ENCODE measurements at regions not wholly inside any gene's neighbourhood (a gene's known extent, or its start where the extent isn't known, plus 50 kb on each side); places are given as distances from the start of the nearest gene placed in this dataset.

DNA sequence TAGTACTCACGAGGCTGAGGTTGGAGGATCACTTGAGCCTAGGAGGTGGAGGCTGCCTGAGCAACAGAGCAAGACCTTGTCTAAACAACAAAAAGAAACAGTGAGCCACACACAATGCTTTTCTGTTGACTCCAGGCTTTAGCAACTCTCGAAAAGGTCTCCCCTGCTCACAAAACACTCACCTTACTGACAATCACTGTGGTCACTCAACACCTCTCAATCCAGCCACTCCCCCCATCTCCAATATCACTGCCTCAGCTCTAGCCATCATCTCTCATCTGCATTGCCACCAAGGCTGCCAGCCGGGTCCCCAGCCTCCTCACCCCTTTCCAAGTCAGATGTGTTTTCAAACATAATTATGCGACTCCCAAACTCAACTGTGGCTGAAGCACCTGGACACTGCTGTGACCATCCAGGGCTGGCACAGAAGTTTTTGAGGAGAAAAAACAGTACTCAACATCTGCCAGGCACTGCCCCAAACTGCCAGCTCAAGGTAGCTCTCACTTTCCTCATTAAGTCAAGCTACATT lies 218.0 kb upstream of the ARID1B start:
- no peak for DNase-seq

DNA sequence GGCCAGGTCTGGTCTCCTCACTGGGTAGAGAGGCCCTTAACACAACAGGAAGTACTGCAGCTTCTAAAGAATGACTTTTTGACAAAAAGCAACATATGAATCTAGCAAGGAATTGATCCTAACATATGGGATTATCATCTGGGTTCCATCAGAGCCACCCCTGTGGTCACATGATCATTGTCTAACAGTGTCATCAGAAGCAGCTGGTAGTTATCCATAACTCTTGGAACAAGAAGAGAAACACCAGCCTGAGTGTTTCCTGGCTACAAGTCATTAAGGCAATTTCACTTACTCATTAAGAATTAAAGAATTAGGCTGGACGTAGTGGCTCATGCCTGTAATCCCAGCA lies 219.3 kb upstream of the ARID1B start:
- DNase-seq, result no peak

DNA sequence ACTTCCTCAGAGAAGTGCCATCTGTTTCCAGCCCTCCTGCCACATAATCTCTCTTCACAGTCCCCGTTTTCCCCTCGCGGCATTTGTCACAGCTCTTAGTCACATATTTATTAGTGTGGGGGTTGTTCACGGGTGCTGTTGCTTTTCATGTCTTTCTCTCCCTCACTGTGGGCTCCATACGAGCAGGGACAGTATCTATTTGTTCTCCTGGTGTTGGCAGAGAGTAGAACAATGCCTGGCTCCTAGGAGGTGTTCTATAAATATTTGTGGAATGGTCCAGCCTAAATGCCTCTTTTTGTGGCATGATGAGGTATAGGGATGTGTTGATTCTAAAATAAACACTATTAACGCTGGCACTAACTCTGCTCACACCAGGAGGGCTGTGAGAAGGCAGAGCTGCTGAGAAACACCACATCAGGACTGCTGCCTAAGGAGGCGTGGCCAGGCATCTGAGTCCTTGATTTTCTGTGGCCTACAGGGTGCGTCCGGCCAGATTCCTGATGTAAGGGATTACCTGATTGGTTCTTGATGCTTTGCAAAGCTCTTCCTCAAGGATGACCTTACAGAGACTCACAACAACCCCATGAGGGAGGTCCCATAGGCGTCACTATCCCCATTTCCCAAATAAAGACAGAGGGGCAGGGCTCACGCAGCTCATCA lies 219.8 kb upstream of the ARID1B start:
- no peak for DNase-seq

DNA sequence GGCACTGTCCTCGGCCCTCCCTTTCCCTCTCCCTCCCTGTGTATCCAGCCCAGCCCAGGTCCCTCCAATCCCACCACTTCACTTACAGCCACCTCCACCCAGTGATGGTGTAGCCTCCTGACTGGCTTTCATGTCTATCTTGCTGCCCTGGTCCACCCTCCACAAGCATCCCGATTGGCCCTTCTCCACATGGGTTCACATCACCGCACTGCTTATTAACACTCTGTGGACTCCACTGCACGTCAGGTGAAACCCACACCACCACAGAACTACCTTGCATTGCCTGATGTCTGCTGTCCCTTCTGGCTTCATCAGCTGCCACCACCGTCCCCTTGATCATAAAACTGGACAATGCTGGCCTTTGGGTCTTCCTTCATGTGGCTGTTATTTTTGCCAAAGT lies 220.4 kb upstream of the ARID1B start:
- no peak for DNase-seq

DNA sequence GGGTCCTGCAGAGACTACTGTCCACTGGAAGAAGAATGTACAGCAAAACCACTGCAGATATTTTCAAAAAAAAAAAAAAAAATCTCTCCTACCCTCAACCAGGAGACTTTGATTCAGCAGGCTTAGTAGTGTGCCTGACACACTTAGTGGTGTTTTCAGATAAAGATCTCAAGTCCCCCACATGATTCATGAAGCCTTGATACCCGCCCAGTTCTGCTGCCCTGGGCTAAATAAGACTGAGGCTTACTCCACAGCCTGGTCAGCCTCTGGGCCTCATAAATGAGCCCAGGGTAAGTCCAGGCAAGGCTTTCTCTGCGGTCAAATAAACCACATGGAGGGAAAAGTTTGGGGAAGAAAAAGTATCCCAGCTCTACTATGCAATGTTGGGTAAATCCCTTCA lies 222.1 kb upstream of the ARID1B start:
- DNase-seq, result no peak

DNA sequence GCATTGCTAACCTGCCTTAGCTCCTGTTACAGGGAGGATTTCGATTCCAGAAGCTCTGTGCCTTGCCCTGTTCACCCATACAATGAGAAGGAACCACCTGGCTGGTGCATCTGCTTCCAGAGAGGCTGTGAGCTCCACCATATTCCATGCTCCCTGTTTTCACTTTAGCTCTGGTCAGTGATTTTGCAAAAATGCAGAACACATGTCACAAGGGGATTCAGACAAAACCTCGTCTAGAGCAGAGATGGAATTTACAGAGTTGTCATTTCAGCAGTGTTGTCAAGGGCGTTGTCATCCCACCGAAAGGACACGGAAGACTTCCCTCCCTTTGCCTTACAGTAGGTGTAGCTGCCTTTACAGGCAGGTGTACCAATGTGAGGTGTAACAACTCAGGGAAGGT lies 223.0 kb upstream of the ARID1B start:
- DNase-seq, result no peak

DNA sequence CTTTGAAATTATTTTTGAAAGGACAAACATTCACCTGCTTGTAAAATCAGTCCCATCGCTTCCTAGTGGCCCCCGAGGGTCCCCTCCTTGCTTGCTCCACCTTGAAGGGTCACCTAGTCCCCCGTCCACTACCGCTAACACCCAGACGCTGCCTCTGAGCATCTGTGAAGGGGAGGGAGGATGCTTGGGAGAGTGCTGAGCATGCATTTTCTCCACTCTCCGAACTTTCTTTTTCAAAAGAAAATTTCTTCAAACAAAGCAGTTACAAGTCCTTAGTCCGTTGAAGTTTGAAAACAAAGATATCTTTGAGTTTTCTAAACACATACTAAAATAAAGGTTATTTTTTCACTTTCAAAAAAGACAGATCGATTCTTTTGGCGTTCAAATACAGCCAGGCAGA lies 224.3 kb upstream of the ARID1B start:
- no peak for DNase-seq

DNA sequence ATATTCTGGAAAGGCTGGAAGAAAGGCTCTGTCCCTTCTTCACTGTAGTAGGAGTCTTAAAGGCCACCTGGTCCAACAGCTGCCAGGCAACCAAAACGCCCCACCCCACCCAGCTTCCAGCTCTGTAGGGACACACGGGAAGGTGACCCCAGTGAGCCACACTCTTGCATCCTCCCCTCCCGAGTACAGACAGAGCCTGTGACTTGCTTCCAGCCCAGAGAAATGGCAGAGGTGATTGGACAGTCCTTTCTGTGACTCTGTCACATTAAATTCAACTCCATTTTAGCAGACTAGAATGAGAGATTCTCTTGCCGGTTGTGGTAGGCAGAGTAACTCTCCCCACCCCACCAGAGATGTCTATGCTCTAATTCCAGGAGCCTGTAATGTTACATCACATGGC lies 226.2 kb upstream of the ARID1B start:
- no peak for DNase-seq

DNA sequence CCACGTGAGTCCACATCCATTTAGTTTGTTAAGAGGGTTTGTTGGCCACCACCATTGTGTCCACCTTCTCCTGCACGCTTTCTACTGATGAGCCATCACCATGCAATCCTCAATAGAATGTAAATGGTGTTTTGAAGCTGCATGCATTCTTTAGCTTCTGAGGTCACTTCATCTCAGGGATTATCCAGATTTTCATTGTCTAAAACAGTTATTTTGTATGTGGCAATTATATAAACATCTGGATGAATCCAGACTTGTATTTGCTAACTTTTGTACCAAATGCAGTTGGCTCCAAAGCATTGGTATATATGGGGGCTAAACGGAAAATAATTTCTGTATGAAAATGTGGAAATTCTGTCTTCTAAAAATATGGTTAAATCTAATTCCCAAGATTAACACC lies 231.2 kb upstream of the ARID1B start:
- DNase-seq, result no peak

DNA sequence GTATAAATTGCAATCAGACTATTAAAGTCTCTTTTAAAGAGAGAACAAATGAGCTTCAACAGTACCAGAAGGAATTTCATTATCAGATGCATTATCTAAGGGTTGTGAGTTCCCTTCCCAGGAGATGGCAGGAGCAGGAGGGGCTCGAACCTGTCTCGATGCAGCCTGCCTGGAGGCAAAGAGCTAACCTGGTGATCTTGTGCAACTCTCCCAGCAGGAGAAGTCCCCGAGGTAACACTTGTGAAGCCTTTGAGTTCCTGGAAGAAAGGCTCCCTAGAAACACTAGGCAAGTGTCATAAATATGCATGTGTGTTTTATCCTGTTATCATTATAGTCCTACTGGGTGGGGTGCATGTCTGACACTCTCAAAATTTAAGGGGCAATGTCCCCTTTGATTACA lies 232.2 kb upstream of the ARID1B start:
- DNase-seq, result no peak

DNA sequence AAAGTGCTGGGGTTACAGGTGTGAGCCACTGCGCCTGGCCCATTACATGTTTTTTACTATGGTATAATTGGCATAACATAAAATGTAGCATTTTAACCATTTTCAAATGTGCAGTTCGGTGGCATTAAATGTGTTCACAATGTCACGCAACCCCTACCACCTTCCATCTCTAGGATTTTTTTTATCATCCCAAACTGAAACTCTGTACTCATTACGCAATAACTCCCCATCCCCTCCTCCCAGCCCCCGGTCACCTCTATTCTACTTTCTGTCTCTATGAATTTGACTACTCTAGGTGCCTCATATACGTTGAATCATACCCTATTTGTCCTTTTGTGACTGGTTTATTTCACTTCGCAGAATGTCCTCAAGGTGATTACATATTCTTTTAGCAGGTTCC lies 233.1 kb upstream of the ARID1B start:
- no peak for DNase-seq

DNA sequence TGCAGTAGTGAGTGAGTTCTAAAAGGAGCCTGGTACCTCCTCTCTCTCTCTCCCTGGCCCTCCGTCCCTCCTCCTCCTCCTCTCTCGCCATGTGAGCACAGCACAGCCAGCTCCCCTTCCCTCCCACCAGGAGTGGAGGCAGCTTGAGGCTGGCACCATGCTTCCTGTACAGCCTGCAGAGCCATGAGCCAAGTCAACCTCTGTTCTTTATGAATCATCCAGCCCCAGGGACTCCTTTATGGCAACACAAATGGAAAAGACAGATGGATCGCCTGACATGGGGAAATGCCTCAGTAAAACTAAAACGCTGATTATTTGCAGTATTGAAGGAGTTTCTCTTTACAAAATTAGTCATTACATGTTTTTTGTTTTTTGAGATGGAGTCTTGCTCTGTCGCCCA lies 233.7 kb upstream of the ARID1B start:
- no peak for DNase-seq

DNA sequence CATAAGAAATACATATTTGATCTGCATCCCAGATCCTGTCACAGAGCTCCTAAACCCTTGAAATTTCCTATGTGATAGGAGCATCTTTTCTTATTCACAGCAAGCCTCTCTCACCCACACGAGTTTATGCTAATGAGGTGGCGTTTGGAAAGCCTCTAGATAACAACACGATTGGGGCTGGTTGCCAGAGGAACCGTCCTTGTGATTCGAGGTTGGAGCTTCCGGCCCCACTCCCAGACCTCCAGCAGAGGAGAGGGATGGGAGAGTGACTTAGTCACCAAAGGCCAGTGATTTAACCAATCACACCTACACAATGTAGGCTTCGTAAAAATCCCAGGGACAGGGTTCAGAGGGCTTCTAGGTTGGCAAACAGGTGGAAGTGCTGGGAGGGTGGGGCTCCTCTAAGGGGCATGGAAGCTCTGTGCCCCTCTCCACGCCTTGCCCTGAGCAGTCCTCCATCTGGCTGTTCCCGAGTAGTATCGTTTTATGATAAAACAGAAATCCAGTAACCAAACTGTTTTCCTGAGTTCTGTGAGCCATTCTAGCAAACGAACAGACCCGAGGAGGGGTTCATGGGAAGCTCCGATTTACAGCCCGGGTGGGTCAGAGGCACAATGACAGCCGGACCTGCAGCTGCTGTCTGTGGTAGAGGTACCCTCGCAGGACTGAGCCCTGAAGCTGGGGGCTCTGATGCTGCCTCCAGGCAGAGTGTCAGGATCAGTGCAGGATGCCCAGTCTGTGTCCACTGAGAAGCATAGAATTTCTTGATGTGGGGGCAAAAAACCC lies 238.1 kb upstream of the ARID1B start:
- DNase-seq, result no peak

DNA sequence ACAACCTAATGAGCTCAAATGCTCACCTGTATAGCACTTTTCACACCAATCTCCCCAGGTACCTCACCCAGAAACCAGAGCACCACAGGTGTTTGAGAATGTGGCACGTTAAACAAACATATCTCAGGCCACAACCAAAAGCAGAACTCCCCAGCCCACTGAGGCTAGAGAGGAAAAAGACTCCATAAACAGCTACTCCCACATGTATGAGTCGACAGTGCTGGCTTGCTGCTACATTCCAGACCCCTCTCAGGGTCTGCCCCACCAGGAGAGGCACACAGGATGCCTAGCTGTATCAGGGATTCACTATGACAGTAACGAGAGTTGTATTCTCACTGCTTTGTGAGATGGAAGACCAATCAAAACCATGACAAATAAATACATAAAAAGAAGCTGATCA lies 242.6 kb upstream of the ARID1B start:
- no peak for DNase-seq

DNA sequence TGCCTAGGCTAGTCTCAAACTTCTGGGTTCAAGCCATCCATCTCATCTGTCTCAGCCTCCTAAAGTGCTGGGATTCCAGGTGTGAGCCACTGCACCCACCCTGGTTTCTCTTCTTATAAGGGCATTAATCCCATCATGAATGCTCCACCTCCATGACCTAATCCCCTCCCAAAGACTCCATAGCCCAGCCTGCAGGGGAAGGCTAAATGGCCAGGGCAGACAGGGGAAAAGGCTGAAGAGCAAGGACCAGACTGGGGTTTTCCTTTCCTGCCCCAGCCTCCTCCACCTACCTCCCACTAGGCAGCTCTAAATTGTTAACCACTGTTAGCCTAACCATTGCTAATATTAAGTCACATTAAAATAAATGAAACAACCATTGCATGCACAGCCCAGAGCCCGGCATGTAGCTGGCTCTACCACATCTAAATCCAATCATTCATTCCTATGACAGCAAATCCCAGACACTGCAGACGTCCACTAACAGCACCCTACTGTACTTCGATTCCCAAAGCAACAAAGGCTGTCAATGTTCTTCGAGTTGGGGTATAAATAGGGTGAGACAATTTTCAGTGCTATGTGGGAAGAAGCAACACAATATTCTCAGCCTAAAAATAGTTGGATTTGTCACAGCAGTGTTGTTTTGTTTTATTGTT lies 243.2 kb upstream of the ARID1B start:
- no peak for DNase-seq

DNA sequence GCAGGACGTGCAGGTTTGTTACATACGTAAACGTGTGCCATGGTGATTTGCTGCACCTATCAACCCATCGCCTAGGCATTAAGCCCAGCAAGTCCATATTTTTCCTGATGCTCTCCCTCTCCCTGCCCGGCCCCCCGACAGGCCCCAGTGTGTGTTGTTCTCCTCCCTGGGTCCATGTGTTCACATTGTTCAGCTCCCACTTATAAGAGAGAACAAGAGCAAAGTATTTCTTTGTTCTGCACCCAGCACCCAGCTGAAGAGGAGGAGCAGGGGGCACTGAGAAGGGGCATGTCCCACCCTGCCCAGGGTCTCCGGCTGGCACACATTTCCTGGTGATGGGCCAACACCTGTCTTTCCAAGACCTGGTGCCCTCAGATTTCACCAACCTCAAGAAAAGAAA lies 251.1 kb upstream of the ARID1B start:
- no peak for DNase-seq

DNA sequence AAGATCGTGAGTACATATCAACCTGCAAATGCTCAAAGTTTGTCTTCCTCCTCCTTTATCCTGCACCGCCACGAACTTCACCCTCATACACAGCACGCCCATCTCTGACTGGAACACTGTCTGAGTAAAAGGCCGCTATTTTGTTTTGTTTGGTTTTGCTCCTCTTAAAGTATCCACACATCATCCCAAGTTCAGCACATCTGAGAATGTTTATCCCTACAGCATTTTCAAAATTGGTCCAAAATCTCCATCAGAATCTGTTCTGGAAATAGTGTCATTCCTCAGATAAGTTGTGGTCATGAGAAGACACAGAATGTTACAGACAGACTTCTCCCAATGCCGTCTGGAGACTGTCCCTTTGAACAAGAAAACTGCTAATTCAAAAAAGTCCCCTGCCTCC lies 251.6 kb upstream of the ARID1B start:
- no peak for DNase-seq

DNA sequence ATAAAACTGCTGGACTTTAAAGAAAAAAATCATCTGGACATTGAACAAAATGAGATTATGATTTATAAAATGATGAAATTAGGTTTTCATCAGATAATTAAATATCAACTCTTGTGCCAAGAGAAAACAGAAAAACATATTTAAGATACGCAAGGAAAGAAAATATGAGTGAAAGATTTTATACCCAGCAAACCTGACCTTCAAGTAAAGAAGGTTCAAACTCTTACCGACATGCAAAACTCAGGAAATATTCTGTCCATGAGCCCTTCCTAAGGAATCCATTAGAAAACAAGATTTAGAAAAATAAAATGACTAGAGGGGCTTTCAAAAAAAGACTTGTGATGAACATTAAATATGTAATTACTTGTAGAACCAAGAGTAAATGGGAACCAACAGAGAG lies 257.2 kb upstream of the ARID1B start:
- DNase-seq, result no peak

DNA sequence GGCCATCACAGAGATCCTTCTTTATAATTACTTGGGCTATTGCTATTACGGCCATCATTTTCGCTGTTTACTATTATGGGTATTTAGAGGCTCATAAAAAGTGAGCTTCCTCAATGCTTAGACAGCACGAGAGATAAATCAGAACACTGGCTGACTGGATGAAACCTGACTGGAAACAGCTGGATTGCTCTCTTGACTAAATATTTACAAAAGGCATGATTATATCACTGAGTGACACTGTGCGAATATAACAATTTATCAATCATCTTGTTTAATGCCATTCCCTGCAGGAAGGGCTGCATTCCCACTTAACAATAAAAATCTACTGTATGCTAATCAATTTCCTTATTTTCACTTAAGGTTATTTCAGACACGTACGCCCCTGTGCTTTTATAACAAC lies 260.1 kb upstream of the ARID1B start:
- DNase-seq, result no peak

DNA sequence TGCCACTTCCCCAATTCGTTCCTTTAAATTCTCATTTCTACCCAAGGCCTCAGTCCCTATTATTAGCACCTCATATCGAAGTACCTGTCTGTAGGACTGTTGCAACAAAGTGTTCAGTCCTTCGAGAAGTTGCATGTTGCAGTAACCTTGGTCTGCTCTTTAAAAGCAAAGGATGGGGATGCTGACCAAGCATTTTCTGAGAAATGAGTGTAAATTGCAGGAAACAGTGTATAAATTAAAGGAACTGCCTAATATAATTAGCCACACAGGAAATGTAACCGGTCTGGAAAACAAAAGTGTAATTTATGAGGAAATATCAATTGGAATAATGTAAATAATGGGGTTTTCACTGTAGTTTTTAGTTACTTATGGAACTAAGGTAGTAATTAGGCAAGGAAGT lies 261.9 kb upstream of the ARID1B start:
- no peak for DNase-seq

DNA sequence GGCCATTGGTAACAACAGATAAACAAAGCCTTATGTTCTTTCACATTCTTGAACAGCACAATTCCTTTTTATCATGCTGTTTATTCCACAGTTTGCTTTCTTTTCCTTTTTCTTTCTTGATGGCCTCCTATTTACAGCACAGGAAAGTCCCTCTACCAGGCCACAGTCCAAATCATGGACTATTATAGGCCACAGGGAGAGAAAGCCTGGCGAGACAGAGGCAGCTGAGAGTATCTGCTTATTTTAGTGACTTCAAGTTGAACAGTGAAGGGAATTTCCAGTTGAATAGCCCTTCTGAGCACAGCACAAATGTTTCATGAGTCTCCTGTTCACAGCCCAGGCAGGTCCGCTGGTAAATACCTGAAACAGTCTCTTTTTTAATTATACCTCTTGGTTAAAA lies 263.7 kb upstream of the ARID1B start:
- DNase-seq, result no peak

DNA sequence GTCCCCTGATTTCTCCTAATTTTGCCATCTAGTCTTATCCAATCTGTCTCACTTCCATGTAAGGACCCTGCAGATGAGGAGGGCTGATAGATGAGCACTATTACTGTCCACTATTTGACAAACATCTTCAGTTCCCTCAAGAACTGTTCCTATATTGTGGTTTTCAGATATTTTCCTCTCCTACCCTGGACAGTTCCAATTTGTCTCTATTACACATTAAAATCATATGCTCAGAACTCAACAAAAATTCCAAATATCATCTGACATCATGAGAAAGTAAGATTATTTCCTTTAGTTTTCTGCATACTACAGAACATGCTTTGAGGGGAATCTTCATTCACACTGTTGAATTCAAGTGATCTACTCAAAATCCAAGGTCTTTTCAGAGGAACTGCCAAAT lies 265.6 kb upstream of the ARID1B start:
- DNase-seq, result no peak

DNA sequence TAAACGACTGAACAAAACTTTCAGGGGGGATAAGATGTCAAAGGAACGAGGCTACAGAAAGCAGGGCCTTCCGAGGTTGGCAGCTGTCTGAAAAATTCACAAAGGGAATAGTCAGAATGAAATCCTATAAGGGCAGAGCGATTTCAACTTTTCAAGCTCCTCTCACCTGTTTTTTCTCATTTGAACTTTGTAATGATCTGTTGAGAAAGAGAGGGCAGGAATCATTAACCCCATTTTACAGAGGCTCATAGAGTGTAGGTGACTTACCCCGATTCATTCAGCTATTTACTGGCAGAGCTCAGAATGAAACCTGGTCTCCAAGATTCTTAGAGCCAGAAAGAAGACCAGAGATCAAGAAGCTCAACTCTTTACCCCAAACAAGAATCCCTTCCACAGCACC lies 266.1 kb upstream of the ARID1B start:
- no peak for DNase-seq

DNA sequence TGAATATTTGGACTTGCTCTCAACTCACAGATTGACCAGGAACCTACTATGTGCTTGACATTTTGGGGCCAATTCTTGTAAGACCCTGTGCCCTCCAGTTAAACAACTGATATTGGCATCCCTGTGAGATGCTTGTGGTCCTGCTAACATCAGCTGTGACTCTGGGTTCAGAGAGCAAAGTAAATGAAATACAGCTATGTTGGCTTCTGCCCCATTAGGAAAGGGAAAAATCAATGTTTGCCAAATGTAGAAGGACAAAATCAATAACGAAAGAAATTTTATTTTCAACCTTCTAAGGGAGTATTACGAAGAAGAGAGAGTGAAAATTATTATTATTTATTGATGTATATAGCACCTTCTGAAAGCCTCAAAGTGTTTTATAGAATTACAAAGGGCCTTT lies 266.9 kb upstream of the ARID1B start:
- DNase-seq, result no peak

Data from activated T-cell treated with anti-CD3 and anti-CD28 coated beads, Interleukin-2, amount 50 U/mL, for 48 hours (primary cell).